GM21360 (cell line): ENCODE measurements at regions not wholly inside any gene's neighbourhood (a gene's known extent, or its start where the extent isn't known, plus 50 kb on each side); places are given as distances from the start of the nearest gene placed in this dataset.
A peak's percentile ranks its signal among the peaks of the same experiment; 100 is the strongest.

Experiments used
- ATAC-seq: cut with Tn5 transposase; IDR thresholded peaks from one replicate; pipeline ENCODE4 v1.9.1; 2021; ENCODE audit warnings: mild to moderate bottlenecking, moderate library complexity; ENCODE audit not compliant: unreplicated experiment

DNA sequence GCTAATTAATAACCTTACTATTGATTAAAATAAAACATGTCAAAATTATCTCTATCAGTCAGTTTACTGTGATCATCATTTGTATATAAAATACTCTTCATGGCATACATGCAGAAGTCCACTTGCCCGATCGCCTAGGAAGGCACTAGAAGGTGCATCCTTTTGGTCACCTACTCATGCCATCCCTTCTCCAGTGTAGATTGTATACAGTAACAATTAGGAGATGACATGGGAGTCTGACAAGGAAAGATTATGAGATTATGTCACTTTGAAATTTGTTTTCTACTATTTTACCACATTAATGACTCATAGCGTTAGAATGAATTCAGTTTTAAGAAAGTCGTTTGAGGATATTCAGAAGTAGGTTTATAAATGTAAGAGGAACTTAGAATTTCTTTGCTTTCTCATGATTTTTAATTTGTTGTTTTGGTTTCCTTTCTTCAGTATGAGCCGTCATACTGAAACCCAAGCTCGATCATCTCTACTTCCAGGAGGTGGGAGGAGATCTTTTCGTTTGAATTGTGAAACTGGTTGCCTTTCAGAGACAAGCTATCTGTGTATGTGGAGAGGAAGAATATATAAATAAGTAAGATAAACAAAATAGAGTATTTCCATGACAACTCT, 51.1 kb upstream of the UNC5C start:
- ATAC-seq: peak; percentile 84
